Activated CD4-positive, alpha-beta T cell treated with anti-CD3 and anti-CD28 coated beads, Interleukin-2, Interleukin-6, amounts not matched to agents 100 ng/mL and 50 ng/mL, durations not matched to agents 16 hours and 8 hours (primary cell): ENCODE measurements at regions not wholly inside any gene's neighbourhood (a gene's known extent, or its start where the extent isn't known, plus 50 kb on each side); places are given as distances from the start of the nearest gene placed in this dataset.

ENCODE experiments used
- DNase-seq: peaks from one replicate; pipeline ENCODE4 v3.0.0-alpha.2; 2020

GRCh38 chr15:93294896-93295295, 205.9 kb upstream of the RGMA start:
- no peak for DNase-seq

GRCh38 chr15:93294066-93294465, 205.1 kb upstream of the RGMA start:
- no peak for DNase-seq

- no peak for DNase-seq
Observed at GRCh38 chr15:93291380-93291779, 202.4 kb upstream of the RGMA start.

GRCh38 chr15:93290618-93290946, 201.6 kb upstream of the RGMA start:
- no peak for DNase-seq

GRCh38 chr15:93289941-93290617, 201.1 kb upstream of the RGMA start:
- DNase-seq, result no peak

- DNase-seq, result no peak
Observed at GRCh38 chr15:93288728-93289294, 199.8 kb upstream of the RGMA start.

- DNase-seq, result no peak
Observed at GRCh38 chr15:93286446-93286845, 197.4 kb upstream of the RGMA start.

- DNase-seq, result no peak
Observed at GRCh38 chr15:93283854-93284253, 194.8 kb upstream of the RGMA start.

GRCh38 chr15:93282808-93283207, 193.8 kb upstream of the RGMA start:
- no peak for DNase-seq

- DNase-seq, result no peak
Observed at GRCh38 chr15:93278783-93279182, 189.8 kb upstream of the RGMA start.

- no peak for DNase-seq
Observed at GRCh38 chr15:93278006-93278405, 189.0 kb upstream of the RGMA start.

- DNase-seq, result no peak
Observed at GRCh38 chr15:93274257-93274656, 185.2 kb upstream of the RGMA start.

- no peak for DNase-seq
Observed at GRCh38 chr15:93271871-93272270, 182.9 kb upstream of the RGMA start.

- DNase-seq, result no peak
Observed at GRCh38 chr15:93270937-93271467, 182.0 kb upstream of the RGMA start.

GRCh38 chr15:93268066-93268465, 179.1 kb upstream of the RGMA start:
- DNase-seq, result no peak

- DNase-seq, result no peak
Observed at GRCh38 chr15:93266291-93266690, 177.3 kb upstream of the RGMA start.

GRCh38 chr15:93265111-93265556, 176.1 kb upstream of the RGMA start:
- DNase-seq, result no peak

GRCh38 chr15:93261845-93262244, 172.8 kb upstream of the RGMA start:
- no peak for DNase-seq

- DNase-seq, result no peak
Observed at GRCh38 chr15:93257920-93258319, 168.9 kb upstream of the RGMA start.

GRCh38 chr15:93253681-93254080, 164.7 kb upstream of the RGMA start:
- DNase-seq, result no peak

GRCh38 chr15:93252780-93253179, 163.8 kb upstream of the RGMA start:
- no peak for DNase-seq

- DNase-seq, result no peak
Observed at GRCh38 chr15:93250950-93251349, 161.9 kb upstream of the RGMA start.

- DNase-seq, result no peak
Observed at GRCh38 chr15:93250209-93250608, 161.2 kb upstream of the RGMA start.

- DNase-seq, result no peak
Observed at GRCh38 chr15:93249623-93250022, 160.6 kb upstream of the RGMA start.
